Progenitor cell of endocrine pancreas (in vitro differentiated cells): ENCODE measurements at regions not wholly inside any gene's neighbourhood (a gene's known extent, or its start where the extent isn't known, plus 50 kb on each side); places are given as distances from the start of the nearest gene placed in this dataset.

Source experiments
- DNase-seq: peaks from one replicate; pipeline ENCODE4 v3.0.0; 2021; ENCODE audit warnings: low spot score; ENCODE audit not compliant: unreplicated experiment
- H3K27ac Mint-ChIP-seq: 2 replicates; pipeline ENCODE4 v1.8.0; 2021; ENCODE audit warnings: mild to moderate bottlenecking, moderate library complexity, mixed read lengths
- H3K27me3 Mint-ChIP-seq: 2 replicates; pipeline ENCODE4 v1.8.0; 2021; ENCODE audit warnings: mixed read lengths
- H3K36me3 Mint-ChIP-seq: 2 replicates; pipeline ENCODE4 v1.8.0; 2022; ENCODE audit warnings: mixed read lengths; ENCODE audit not compliant: insufficient read depth
- H3K4me1 Mint-ChIP-seq: 2 replicates; pipeline ENCODE4 v1.8.0; 2021; ENCODE audit warnings: low read depth, mixed read lengths
- H3K4me3 Mint-ChIP-seq: 2 replicates; pipeline ENCODE4 v1.8.0; 2021; ENCODE audit warnings: low read depth, mild to moderate bottlenecking, moderate library complexity, mixed read lengths
- H3K9me3 Mint-ChIP-seq: 2 replicates; pipeline ENCODE4 v1.8.0; 2021; ENCODE audit warnings: low read depth, mixed read lengths
- CTCF ChIP-seq: fragments of 200-600 bp; sonication (generic); IDR thresholded peaks from one replicate; pipeline ENCODE4 v1.5.0; 2021; ENCODE audit warnings: antibody characterized with exemption, mild to moderate bottlenecking; ENCODE audit not compliant: unreplicated experiment

DNA sequence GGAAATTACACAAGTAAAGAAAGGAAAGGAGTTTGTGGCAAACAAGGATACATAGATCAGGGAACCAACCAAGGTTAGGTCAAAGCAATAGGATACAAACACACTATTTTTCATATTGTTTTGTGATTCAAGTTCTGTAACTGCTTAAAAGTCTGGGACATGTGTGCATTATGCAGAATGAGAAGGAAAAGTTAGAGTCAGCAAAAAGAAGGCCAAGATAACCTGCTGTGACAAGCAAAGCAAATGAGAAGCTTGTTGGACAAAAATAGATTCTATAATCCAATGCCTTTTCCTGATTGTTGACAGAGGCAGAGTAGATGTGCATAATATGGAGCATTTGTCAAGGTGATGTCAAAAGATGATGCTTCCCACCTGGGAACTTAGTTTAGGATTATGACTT, 556.0 kb upstream of the CXADR start:
- Mint-ChIP-seq H3K9me3 (peaks cover 3% of the 10 kb centered on the region), H3K4me1 (peaks cover 9% of the 10 kb centered on the region), H3K27me3 (no peaks in the 10 kb centered on the region), H3K36me3 (no peaks in the 10 kb centered on the region), H3K4me3 (no peak overlapping the region), H3K27ac (no peak overlapping the region)
- TF ChIP-seq CTCF: no peak
- no peak for DNase-seq

DNA sequence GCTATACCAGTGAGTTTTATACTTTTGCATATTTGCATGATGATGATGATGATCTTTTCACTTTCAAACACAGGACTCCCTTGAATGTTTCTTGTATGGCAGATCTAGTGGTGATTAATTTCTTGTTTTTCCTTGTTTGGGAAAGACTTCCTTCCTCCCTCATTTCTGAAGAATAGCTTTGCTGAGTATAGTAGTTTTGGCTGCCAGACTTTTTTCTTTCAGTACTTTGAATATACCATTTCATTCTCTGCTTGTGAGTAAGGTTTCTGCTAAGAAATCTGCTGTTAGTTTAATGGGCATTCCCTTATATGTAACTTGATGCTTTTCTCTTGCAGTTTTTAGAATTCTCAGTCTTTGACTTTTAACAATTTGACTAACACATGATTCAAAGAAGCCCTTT, 547.4 kb upstream of the CXADR start:
- H3K27me3 Mint-ChIP-seq: no peaks in the 10 kb centered on the region
- H3K4me3 Mint-ChIP-seq: no peak overlapping the region
- peaks cover 15% of the 10 kb centered on the region for H3K9me3 Mint-ChIP-seq
- H3K27ac Mint-ChIP-seq: no peak overlapping the region
- no peak for DNase-seq
- TF ChIP-seq CTCF: no peak
- H3K4me1 Mint-ChIP-seq: peaks cover 11% of the 10 kb centered on the region
- H3K36me3 Mint-ChIP-seq: no peaks in the 10 kb centered on the region

- Mint-ChIP-seq H3K4me3 (no peak overlapping the region), H3K36me3 (no peaks in the 10 kb centered on the region), H3K9me3 (peaks cover 15% of the 10 kb centered on the region), H3K4me1 (peaks cover 11% of the 10 kb centered on the region), H3K27ac (no peak overlapping the region), H3K27me3 (no peaks in the 10 kb centered on the region)
- DNase-seq: no peak
- no peak for TF ChIP-seq CTCF
These were observed 544.4 kb upstream of the CXADR start for GRCh38 chr21:16968436-16968835.

DNA sequence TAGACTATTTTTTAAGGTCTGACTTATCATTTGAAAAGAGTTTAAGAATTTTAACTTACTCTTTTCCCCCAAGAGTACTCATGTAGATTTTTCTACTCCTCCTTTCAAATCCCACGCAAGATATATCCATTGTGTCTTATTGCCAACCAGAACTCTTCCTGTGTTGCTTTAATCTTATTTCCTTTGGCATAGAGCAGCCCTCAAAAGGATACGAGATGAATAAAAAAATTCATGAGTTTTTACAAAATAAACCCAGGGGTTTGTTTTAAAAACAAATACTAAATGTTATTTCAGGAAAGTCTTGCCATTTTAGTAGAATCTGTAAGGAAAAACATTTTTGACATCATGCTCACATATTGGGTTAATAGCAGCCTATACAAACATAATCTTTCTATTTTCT, 543.2 kb upstream of the CXADR start:
- Mint-ChIP-seq H3K9me3 (peaks cover 15% of the 10 kb centered on the region), H3K27ac (no peak overlapping the region), H3K4me1 (peaks cover 11% of the 10 kb centered on the region), H3K27me3 (no peaks in the 10 kb centered on the region), H3K36me3 (no peaks in the 10 kb centered on the region), H3K4me3 (no peak overlapping the region)
- no peak for DNase-seq
- TF ChIP-seq CTCF: no peak

GRCh38 chr21:16974060-16974459, 538.8 kb upstream of the CXADR start:
- no peaks in the 10 kb centered on the region for H3K27me3 Mint-ChIP-seq
- H3K9me3 Mint-ChIP-seq: no peaks in the 10 kb centered on the region
- H3K4me3 Mint-ChIP-seq: no peak overlapping the region
- H3K27ac Mint-ChIP-seq: no peak overlapping the region
- peaks cover 20% of the 10 kb centered on the region for H3K4me1 Mint-ChIP-seq
- H3K36me3 Mint-ChIP-seq: no peaks in the 10 kb centered on the region
- DNase-seq: no peak
- no peak for TF ChIP-seq CTCF
